ENCODE measurements at regions not wholly inside any gene's neighbourhood (a gene's known extent, or its start where the extent isn't known, plus 50 kb on each side); places are given as distances from the start of the nearest gene placed in this dataset.

DNA sequence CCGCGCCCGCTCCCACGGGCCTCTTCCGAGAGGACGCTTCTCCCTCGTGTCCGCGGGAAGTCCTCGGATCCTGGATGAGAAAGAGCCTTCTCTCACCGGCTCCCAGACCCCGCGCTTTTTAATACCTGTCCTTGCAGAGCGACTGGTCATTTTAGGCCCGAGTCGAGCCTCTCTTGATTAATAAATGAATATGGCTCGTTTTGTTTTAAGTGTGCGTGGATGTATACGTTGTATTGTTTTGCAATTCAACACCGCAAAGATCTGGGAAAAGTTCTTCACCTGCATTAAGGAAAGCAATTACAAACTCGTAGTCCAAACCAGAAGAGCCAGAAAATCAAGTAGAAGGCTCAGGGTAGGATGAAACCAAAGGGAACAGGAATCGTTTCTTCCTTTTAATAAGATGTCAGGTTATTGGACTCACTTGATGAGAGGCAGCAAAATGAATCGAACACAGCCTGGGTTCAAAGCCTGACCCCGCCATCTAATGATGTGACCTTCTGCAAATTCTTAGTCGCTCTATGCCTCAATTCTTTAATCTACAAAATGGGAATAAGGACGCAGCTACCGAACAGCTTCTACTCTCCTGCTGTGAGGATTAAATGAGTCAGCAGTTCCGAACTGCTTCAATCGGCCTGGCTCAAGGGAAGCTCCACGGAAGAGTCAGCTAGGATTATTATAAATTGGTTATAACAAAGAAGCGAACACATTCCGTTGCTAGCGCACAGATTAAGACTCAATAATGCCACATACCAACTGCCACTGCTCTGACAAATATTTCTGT is 277.8 kb upstream of the NEBL start:
- Mint-ChIP-seq H3K36me3 (ENCODE audit: low read depth) (no peaks in the 10 kb centered on the region), H3K27me3 (ENCODE audit: low read depth) (peaks cover 53% of the 10 kb centered on the region), H3K27ac (no peak overlapping the region), H3K9me3 (no peaks in the 10 kb centered on the region), H3K4me3 (peak overlapping the region; percentile 54), H3K4me1 (ENCODE audit: low read depth) (peaks cover 2% of the 10 kb centered on the region)

DNA sequence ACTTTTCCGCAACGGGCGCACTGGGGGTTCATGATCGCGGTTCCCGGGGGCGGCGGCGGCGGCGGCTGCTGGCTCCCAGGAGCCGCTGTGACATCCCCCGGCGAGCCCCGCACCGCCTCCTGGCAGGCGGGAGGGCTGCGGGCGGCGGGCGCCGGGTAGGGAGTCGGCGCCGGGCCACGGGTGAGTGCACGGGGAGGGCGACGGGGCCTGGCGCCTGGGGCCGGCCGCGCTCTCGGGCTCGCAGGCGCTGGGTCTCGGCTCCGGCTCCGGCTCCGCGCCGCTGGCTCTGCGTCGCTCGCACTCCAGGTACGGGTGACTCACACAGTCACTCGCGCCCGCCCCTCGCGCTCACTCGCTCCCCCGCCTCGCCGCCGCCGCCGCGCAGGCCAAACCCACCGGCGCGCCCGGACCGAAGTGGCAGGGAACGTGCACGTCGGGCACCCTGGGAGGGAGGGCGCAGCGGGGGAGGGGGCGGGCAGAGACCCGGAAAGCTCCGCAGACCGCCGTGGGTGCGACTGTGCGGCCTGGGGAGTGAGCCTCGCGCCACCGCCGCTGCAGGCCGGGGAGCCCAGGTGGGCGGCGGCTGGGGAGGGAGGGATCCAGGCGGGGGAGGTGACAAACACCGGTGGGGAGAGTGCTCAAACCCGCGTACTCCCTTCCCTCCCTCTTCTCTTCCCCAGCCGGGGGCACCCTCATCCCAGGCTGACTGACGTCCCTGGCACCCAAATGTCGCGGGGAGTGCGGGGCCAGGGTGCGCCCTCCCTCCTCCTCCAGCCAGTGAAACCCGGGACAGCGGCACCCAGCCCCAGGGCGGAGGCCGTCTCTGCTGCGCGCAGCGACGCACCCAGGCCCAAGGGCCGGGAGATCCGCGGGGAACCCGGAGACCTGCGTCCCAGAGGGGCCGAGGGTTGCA is 276.9 kb upstream of the NEBL start:
- Mint-ChIP-seq H3K9me3 (no peaks in the 10 kb centered on the region), H3K4me1 (ENCODE audit: low read depth) (peaks cover 2% of the 10 kb centered on the region), H3K27me3 (ENCODE audit: low read depth) (peaks cover 53% of the 10 kb centered on the region), H3K4me3 (no peak overlapping the region), H3K27ac (no peak overlapping the region), H3K36me3 (ENCODE audit: low read depth) (no peaks in the 10 kb centered on the region)

DNA sequence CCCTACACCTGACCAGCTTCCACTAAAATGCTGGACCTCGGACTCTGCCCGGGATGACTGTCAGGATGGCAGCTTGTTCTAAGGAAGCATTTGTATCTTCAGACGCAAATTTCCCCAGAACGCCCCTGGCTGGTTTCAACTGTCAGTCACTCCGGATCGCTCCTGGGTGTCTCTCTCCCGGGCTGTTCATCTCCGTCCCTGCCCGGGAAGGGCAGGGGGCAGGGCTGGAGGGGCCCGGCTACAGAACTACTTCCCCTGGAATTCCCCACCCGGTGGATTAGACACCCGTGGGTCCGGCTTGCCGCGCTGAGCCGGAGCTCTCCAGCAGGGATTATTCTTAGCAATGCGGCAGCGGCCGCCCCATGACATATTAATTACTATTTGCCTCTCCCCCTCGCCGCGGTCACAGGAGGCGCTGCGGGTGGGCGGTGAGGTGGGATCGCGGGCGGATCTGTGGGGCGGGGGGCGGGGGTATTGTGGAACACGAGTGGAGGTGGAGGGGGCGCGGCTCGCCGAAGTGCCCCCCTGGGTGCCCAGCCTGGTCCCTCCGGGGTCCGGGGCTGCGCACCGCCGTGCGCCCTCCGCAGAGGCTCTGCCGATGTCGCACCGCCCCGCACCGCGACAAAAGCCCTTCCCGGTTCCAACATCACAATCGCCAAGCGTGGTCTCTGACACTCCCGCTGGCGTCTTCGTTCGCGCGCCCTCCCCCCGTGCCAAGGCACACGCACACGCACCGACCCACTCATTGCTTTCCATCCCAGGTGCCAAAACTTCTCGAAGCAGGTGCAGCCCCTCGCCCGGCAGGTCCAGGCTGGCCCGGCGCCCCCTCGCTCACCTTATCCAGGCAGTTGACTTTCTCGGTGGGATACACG is 276.1 kb upstream of the NEBL start:
- H3K4me3 Mint-ChIP-seq, result no peak overlapping the region

DNA sequence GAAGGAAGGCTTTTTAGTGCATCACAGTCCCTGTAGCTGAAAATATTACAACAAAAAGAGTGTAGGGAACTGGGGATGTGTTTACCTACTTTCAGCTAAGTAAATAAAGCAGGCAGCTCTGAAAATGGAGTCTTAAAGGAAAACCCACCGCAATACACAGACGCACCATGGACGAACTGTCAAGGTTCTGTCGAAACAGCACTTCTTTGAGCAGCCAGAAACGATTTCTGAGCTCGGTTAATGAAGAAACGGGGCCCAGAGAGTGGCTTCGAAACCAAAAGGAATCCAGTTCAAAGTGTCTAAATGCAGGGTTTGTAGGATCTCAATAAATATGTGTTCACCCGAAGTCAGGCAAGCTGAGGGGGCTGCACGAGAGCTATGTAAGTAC is 275.4 kb upstream of the NEBL start:
- Mint-ChIP-seq H3K4me1 (ENCODE audit: low read depth) (peaks cover 2% of the 10 kb centered on the region), H3K27ac (no peak overlapping the region), H3K27me3 (ENCODE audit: low read depth) (peaks cover 53% of the 10 kb centered on the region), H3K36me3 (ENCODE audit: low read depth) (no peaks in the 10 kb centered on the region), H3K9me3 (no peaks in the 10 kb centered on the region), H3K4me3 (no peak overlapping the region)

More for the DNA sequence above, 276.1 kb upstream of the NEBL start:
- Mint-ChIP-seq H3K4me1 (ENCODE audit: low read depth) (peaks cover 2% of the 10 kb centered on the region), H3K27ac (no peak overlapping the region), H3K27me3 (ENCODE audit: low read depth) (peaks cover 53% of the 10 kb centered on the region), H3K36me3 (ENCODE audit: low read depth) (no peaks in the 10 kb centered on the region), H3K9me3 (no peaks in the 10 kb centered on the region)

GRCh38 chr10:21171936-21172541 is 274.9 kb upstream of the NEBL start:
- H3K27ac Mint-ChIP-seq, result no peak overlapping the region
- H3K36me3 Mint-ChIP-seq (ENCODE audit: low read depth), result no peaks in the 10 kb centered on the region
- H3K4me1 Mint-ChIP-seq (ENCODE audit: low read depth), result peaks cover 2% of the 10 kb centered on the region
- no peaks in the 10 kb centered on the region for H3K9me3 Mint-ChIP-seq
- no peak overlapping the region for H3K4me3 Mint-ChIP-seq
- peaks cover 51% of the 10 kb centered on the region for H3K27me3 Mint-ChIP-seq (ENCODE audit: low read depth)

- Mint-ChIP-seq H3K27ac (no peak overlapping the region), H3K27me3 (ENCODE audit: low read depth) (peaks cover 45% of the 10 kb centered on the region), H3K4me1 (ENCODE audit: low read depth) (peaks cover 2% of the 10 kb centered on the region), H3K9me3 (no peaks in the 10 kb centered on the region), H3K36me3 (ENCODE audit: low read depth) (no peaks in the 10 kb centered on the region), H3K4me3 (no peak overlapping the region)
These were observed 274.3 kb upstream of the NEBL start for GRCh38 chr10:21171197-21171935.

DNA sequence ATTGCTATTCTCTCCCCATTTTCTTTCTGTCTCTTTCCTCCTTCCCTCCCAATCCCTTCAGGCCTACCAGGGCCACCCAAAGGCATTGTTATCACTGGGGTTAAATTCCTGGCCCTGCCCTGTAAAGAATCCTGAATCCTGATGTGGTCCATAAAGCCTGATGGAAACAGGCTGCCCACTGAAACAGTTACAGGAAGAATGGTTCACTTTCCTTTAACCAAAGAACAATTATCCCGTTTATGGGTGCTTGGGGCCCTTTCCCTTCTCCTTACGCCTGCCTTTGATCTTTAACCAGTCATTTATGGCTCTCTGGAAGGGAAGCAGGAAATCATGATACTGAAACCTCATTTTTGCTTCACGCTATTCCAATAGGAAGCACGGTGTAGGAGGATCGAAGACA is 273.1 kb upstream of the NEBL start:
- Mint-ChIP-seq H3K27ac (no peak overlapping the region), H3K9me3 (no peaks in the 10 kb centered on the region), H3K27me3 (ENCODE audit: low read depth) (peaks cover 33% of the 10 kb centered on the region), H3K4me1 (ENCODE audit: low read depth) (peaks cover 2% of the 10 kb centered on the region), H3K4me3 (no peak overlapping the region), H3K36me3 (ENCODE audit: low read depth) (no peaks in the 10 kb centered on the region)

DNA sequence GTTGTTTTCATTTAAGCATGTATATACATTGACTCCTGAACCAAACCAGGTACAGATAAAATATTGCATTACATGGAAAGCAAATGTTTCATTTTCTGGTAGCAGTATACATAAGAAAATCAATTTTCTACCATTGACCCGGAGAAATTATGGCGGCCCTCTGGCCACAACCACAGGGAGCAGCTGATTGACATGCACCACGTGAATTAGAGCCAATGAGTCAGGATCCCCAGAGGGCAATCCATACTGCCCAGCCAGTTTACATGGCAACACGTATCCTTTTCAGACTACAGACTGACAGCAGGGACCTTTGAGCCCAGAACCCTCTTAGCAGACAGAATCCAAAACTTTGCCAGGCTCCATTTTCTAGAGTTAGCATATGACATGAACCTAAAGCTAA is 272.2 kb upstream of the NEBL start:
- no peak overlapping the region for H3K4me3 Mint-ChIP-seq
- no peak overlapping the region for H3K27ac Mint-ChIP-seq
- peaks cover 25% of the 10 kb centered on the region for H3K27me3 Mint-ChIP-seq (ENCODE audit: low read depth)
- no peaks in the 10 kb centered on the region for H3K36me3 Mint-ChIP-seq (ENCODE audit: low read depth)
- no peaks in the 10 kb centered on the region for H3K9me3 Mint-ChIP-seq
- peaks cover 2% of the 10 kb centered on the region for H3K4me1 Mint-ChIP-seq (ENCODE audit: low read depth)

GRCh38 chr10:21167288-21168010 is 270.3 kb upstream of the NEBL start:
- no peaks in the 10 kb centered on the region for H3K4me1 Mint-ChIP-seq (ENCODE audit: low read depth)
- H3K9me3 Mint-ChIP-seq, result no peaks in the 10 kb centered on the region
- H3K27me3 Mint-ChIP-seq (ENCODE audit: low read depth), result peaks cover 15% of the 10 kb centered on the region
- H3K36me3 Mint-ChIP-seq (ENCODE audit: low read depth), result no peaks in the 10 kb centered on the region
- H3K27ac Mint-ChIP-seq, result no peak overlapping the region
- H3K4me3 Mint-ChIP-seq, result no peak overlapping the region

DNA sequence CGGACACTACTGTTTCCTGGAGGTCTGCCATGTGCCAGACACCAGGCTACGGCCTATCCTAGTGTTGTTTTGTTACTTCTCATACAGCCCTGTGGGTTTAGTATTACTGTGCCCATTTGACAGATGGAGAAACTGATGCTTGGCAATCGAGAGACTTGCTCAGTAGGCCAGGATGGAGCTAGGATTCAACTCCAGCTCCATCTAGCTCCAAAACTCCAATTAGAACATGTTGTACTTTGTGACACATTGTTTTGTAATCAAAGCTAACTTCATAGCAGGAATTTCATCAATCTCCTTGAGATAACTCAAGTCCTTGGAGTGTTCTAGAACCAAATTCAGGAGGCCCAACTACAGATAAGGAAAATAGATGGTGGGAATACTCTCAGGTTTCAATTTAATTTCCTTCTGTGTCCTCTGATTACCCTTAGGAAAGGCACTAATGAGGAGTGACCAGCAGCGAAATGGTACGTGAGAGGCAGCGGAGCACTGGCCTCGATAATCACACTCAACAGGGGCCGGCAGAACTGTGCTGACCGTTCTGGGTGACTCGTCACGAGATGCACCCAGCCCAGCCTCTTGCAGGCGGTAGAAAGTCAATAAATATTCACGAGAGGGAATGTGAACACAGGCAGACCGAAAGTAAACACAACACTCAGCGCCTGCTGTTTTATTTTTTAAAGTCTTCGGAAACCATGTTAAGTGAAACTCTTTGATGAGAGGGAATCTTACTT is 269.6 kb upstream of the NEBL start:
- Mint-ChIP-seq H3K27ac (no peak overlapping the region), H3K4me1 (ENCODE audit: low read depth) (no peaks in the 10 kb centered on the region), H3K9me3 (no peaks in the 10 kb centered on the region), H3K36me3 (ENCODE audit: low read depth) (no peaks in the 10 kb centered on the region), H3K27me3 (ENCODE audit: low read depth) (peaks cover 8% of the 10 kb centered on the region), H3K4me3 (no peak overlapping the region)

- H3K9me3 Mint-ChIP-seq, result no peaks in the 10 kb centered on the region
- no peaks in the 10 kb centered on the region for H3K36me3 Mint-ChIP-seq (ENCODE audit: low read depth)
- H3K27ac Mint-ChIP-seq, result no peak overlapping the region
- H3K27me3 Mint-ChIP-seq (ENCODE audit: low read depth), result no peaks in the 10 kb centered on the region
- no peak overlapping the region for H3K4me3 Mint-ChIP-seq
- no peaks in the 10 kb centered on the region for H3K4me1 Mint-ChIP-seq (ENCODE audit: low read depth)
These were observed 268.4 kb upstream of the NEBL start for GRCh38 chr10:21165489-21165888.

DNA sequence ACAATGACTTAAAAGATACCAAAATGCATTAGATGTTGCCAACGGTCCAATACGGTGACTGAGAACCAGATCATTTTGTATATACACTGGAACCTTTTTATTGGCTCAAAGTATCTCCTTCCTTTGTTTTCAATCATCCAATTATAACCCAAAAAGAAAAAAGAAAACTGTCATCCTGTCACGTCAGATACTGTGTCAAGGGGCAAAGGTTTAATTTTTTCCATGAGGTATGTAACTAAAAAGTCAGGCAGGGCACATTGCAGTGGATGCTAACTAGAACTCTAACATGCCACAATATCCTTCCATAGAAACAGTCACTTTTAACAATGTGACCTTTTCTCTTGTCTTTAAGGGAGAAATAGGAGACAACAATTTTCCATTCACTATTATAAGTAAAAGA is 267.6 kb upstream of the NEBL start:
- H3K36me3 Mint-ChIP-seq (ENCODE audit: low read depth), result no peaks in the 10 kb centered on the region
- peaks cover under 1% of the 10 kb centered on the region for H3K27me3 Mint-ChIP-seq (ENCODE audit: low read depth)
- H3K9me3 Mint-ChIP-seq, result no peaks in the 10 kb centered on the region
- H3K4me1 Mint-ChIP-seq (ENCODE audit: low read depth), result no peaks in the 10 kb centered on the region
- H3K27ac Mint-ChIP-seq, result no peak overlapping the region
- no peak overlapping the region for H3K4me3 Mint-ChIP-seq

Measured in T-helper 1 cell treated with Interleukin-12 subunit alpha and Interleukin-12 subunit beta and Interleukin-4 antibody, amounts not matched to agents 30 μg/mL and 1 μg/mL, for 36 hours (primary cell).